Natural killer cell (primary cell): ENCODE measurements at regions not wholly inside any gene's neighbourhood (a gene's known extent, or its start where the extent isn't known, plus 50 kb on each side); places are given as distances from the start of the nearest gene placed in this dataset.

Experiments used
- ATAC-seq, 3 donors: fragments of 150-1000 bp in 2 of 3; fragments of 200-7000 bp in 1 of 3; cut with Tn5 transposase; 1 replicate in 1 of 3; 2 replicates in 2 of 3; pipeline ENCODE4 v1.10.0; 2021; ENCODE audit warnings: mild to moderate bottlenecking in 2 of 3, moderate library complexity in 2 of 3
- DNase-seq, 2 donors: peaks; one replicate each; pipeline versions ENCODE4 v3.0.0 to v3.0.0-alpha.2; 2013 to 2021; ENCODE audit warnings: mixed read lengths in 1 of 2
- H3K27ac ChIP-seq: one replicate; pipeline ENCODE4 v1.5.1; 2013; ENCODE audit warnings: mild to moderate bottlenecking, low read length
- H3K27me3 ChIP-seq: one replicate; pipeline ENCODE4 v1.6.1; 2013; ENCODE audit warnings: low read length; ENCODE audit not compliant: control insufficient read depth, insufficient read depth
- H3K36me3 ChIP-seq: one replicate; pipeline ENCODE4 v1.6.1; 2013; ENCODE audit warnings: low read length; ENCODE audit not compliant: control insufficient read depth, insufficient read depth
- H3K4me1 ChIP-seq: one replicate; pipeline ENCODE4 v1.6.1; 2013; ENCODE audit warnings: low read length; ENCODE audit not compliant: control insufficient read depth, insufficient read depth
- H3K4me3 ChIP-seq: one replicate; pipeline ENCODE4 v1.5.1; 2013; ENCODE audit warnings: low read length
- H3K9me3 ChIP-seq: one replicate; pipeline ENCODE4 v1.6.1; 2013; ENCODE audit warnings: low read length; ENCODE audit not compliant: control insufficient read depth, insufficient read depth
- H3K27ac Mint-ChIP-seq, 2 donors: one replicate each; pipeline ENCODE4 v1.8.0; 2022; ENCODE audit warnings: mild to moderate bottlenecking in 2 of 2, mixed read lengths in 2 of 2, moderate library complexity in 1 of 2
- H3K27me3 Mint-ChIP-seq, 2 donors: one replicate each; pipeline ENCODE4 v1.8.0; 2022; ENCODE audit warnings: low read depth in 2 of 2, mixed read lengths in 2 of 2
- H3K36me3 Mint-ChIP-seq: one replicate; pipeline ENCODE4 v1.8.0; 2022; ENCODE audit warnings: mixed read lengths
- H3K4me1 Mint-ChIP-seq, 2 donors: one replicate each; pipeline ENCODE4 v1.8.0; 2022; ENCODE audit warnings: mixed read lengths in 2 of 2
- H3K4me3 Mint-ChIP-seq: one replicate; pipeline ENCODE4 v1.8.0; 2022; ENCODE audit warnings: mild to moderate bottlenecking, moderate library complexity, mixed read lengths
- H3K9me3 Mint-ChIP-seq, 2 donors: one replicate each; pipeline ENCODE4 v1.8.0; 2022; ENCODE audit warnings: mixed read lengths in 2 of 2
- WGBS: methylation state at CpG from one replicate; pipeline ENCODE4 v1.1.7; 2013; ENCODE audit warnings: missing lambda C conversion rate; ENCODE audit not compliant: insufficient coverage; 5-methylcytosine and 5-hydroxymethylcytosine counted together
- intact Hi-C: fragments of 100-400 bp; cut with micrococcal nuclease; formaldehyde crosslinking; loops from one replicate; pipeline ENCODE4 v1.14.2; 2022
- TF ChIP-seq, protein P1 (sequence below): fragments of 200-600 bp; IDR thresholded peaks from one replicate; pipeline ENCODE4 v1.8.0; 2022; ENCODE audit warnings: antibody characterized with exemption

DNA sequence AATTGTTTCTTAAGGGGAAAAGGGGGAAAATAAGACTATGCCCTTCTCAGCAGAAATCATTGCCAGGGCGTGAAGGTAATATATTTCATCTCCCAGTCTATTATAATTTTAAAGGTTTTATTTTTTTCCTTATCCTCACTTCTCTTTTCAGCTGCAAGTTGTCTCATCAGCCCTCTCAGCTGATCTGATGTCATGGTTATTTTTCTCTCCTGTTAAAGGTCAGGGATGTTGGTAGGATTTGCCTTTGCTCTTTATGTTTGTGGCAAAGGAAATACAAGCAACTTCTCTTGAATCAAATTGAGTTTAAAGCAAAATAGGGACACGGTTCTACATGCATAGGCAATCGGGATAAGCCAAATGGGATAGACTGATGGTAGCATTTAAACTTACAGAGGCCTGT lies 946.9 kb downstream of the SORCS1 start:
- H3K27me3 ChIP-seq, result no peaks in the 10 kb centered on the region
- H3K4me3 Mint-ChIP-seq, result no peak overlapping the region
- TF ChIP-seq, protein P1, sequence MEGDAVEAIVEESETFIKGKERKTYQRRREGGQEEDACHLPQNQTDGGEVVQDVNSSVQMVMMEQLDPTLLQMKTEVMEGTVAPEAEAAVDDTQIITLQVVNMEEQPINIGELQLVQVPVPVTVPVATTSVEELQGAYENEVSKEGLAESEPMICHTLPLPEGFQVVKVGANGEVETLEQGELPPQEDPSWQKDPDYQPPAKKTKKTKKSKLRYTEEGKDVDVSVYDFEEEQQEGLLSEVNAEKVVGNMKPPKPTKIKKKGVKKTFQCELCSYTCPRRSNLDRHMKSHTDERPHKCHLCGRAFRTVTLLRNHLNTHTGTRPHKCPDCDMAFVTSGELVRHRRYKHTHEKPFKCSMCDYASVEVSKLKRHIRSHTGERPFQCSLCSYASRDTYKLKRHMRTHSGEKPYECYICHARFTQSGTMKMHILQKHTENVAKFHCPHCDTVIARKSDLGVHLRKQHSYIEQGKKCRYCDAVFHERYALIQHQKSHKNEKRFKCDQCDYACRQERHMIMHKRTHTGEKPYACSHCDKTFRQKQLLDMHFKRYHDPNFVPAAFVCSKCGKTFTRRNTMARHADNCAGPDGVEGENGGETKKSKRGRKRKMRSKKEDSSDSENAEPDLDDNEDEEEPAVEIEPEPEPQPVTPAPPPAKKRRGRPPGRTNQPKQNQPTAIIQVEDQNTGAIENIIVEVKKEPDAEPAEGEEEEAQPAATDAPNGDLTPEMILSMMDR, result no peak
- H3K27ac ChIP-seq, result no peak overlapping the region
- ATAC-seq (no peak), DNase-seq (no peak)
- peaks cover 6% of the 10 kb centered on the region for H3K36me3 Mint-ChIP-seq
- peaks cover 3 to 5% of the 10 kb centered on the region in 2 donors for H3K9me3 Mint-ChIP-seq
- no peak overlapping the region for H3K27ac Mint-ChIP-seq
- H3K4me3 ChIP-seq, result no peak overlapping the region
- intact Hi-C loops, result no loop called here
- no peaks in the 10 kb centered on the region for H3K36me3 ChIP-seq
- 89% methylated on average over 2 of the region's 3 CpGs for WGBS
- H3K4me1 ChIP-seq, result no peaks in the 10 kb centered on the region
- H3K4me1 Mint-ChIP-seq, result no peaks in the 10 kb centered on the region
- H3K27me3 Mint-ChIP-seq, result no peaks in the 10 kb centered on the region
- no peaks in the 10 kb centered on the region for H3K9me3 ChIP-seq

DNA sequence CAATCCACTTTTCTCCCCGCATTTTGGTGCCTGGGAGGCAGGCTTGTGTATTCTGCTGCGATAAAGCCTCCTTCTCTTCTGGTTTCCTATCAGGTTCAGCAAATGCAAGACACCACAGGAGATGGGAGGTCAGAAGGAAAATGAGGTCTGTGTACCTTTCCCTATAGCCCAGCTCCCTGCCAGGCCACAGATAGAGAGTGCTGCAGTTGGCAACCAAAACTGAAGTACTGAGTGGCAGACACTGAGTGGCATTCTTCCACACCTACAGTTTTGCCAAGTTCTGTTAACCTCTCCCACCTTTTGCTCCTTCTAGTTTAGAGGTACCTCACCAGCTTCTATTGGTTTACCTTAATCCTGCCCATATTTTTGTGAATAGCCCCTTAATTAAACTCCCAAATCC lies 948.4 kb downstream of the SORCS1 start:
- ATAC-seq (no peak), DNase-seq (no peak)
- no peaks in the 10 kb centered on the region for H3K36me3 ChIP-seq
- no peak overlapping the region for H3K4me3 ChIP-seq
- no peaks in the 10 kb centered on the region for H3K4me1 ChIP-seq
- intact Hi-C loops, result no loop called here
- H3K9me3 ChIP-seq, result no peaks in the 10 kb centered on the region
- TF ChIP-seq, protein P1, result no peak
- 71% methylated on average over 1 of the region's 2 CpGs for WGBS
- peaks cover 3% of the 10 kb centered on the region for H3K36me3 Mint-ChIP-seq
- no peak overlapping the region for H3K27ac ChIP-seq
- no peak overlapping the region for H3K4me3 Mint-ChIP-seq
- H3K27ac Mint-ChIP-seq, result no peak overlapping the region
- no peaks in the 10 kb centered on the region for H3K4me1 Mint-ChIP-seq
- H3K27me3 Mint-ChIP-seq, result no peaks in the 10 kb centered on the region
- no peaks in the 10 kb centered on the region for H3K27me3 ChIP-seq
- peaks cover 5 to 6% of the 10 kb centered on the region in 2 donors for H3K9me3 Mint-ChIP-seq

DNA sequence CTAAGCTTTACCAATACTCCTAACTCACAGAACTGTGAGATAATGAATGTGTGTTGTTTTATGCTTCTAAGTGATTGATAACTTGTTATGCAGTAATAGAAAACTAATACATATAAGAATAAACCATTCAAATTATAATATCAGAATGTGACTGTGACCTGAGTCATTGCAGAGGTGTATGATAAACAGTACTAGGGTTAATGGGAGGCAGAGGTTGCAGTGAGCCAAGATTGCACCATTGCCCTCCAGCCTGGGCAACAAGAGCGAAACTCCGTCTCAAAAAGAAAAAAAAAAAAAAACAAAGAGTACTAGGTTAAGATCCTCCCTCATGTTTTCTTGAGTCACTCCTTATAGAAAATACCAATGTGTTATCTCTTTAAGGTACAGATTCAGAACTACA lies 950.3 kb downstream of the SORCS1 start:
- Mint-ChIP-seq H3K4me3 (no peak overlapping the region), H3K9me3 (peaks cover 10 to 15% of the 10 kb centered on the region in 2 donors), H3K36me3 (no peaks in the 10 kb centered on the region), H3K27ac (no peak overlapping the region), H3K4me1 (no peaks in the 10 kb centered on the region), H3K27me3 (no peaks in the 10 kb centered on the region)
- H3K36me3 ChIP-seq, result no peaks in the 10 kb centered on the region
- DNase-seq (no peak), ATAC-seq (no peak)
- no peaks in the 10 kb centered on the region for H3K4me1 ChIP-seq
- H3K27me3 ChIP-seq, result no peaks in the 10 kb centered on the region
- H3K27ac ChIP-seq, result no peak overlapping the region
- no peak overlapping the region for H3K4me3 ChIP-seq
- H3K9me3 ChIP-seq, result no peaks in the 10 kb centered on the region
- WGBS, result 92% methylated on average over 2 of the region's 2 CpGs
- intact Hi-C loops, result no loop called here
- TF ChIP-seq, protein P1, result no peak

DNA sequence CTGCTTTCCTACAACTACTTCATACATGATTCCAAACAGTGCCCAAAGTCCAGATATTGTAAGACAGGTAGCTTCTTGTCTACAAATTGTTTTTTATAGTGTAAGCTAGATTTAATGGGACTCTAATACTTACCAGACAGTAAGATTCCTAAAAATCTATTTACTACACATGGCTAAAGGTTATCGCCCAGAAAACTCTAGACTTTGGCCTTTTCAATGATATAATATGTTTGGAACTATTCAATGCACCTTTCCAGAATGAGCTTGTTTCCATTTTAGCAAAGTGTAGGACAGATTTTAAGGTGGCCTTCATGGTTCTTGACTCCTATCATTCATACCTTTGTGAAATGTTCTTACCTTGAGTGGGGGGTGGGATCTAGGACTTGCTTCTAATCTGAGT lies 951.0 kb downstream of the SORCS1 start:
- no peak for ATAC-seq
- H3K27me3 Mint-ChIP-seq, result no peaks in the 10 kb centered on the region
- TF ChIP-seq, protein P1, result no peak
- H3K27me3 ChIP-seq, result no peaks in the 10 kb centered on the region
- H3K4me3 Mint-ChIP-seq, result no peak overlapping the region
- H3K4me3 ChIP-seq, result no peak overlapping the region
- H3K36me3 ChIP-seq, result no peaks in the 10 kb centered on the region
- no peak overlapping the region for H3K27ac Mint-ChIP-seq
- peaks cover 11 to 16% of the 10 kb centered on the region in 2 donors for H3K9me3 Mint-ChIP-seq
- no peaks in the 10 kb centered on the region for H3K4me1 Mint-ChIP-seq
- intact Hi-C loops, result no loop called here
- H3K9me3 ChIP-seq, result no peaks in the 10 kb centered on the region
- no peak for DNase-seq
- no peaks in the 10 kb centered on the region for H3K36me3 Mint-ChIP-seq
- no CpG with 5 or more reads among the region's 1 CpG for WGBS
- no peak overlapping the region for H3K27ac ChIP-seq
- H3K4me1 ChIP-seq, result no peaks in the 10 kb centered on the region
